ENCODE measurements at regions not wholly inside any gene's neighbourhood (a gene's known extent, or its start where the extent isn't known, plus 50 kb on each side); places are given as distances from the start of the nearest gene placed in this dataset.

GRCh38 chr22:48779661-48780596 is 1047.7 kb downstream of the BRD1 start:
- peaks cover 6% of the 10 kb centered on the region; the same call in 1 of the 2 replicates for H3K9me3 ChIP-seq (ENCODE audit: low read length)
- H3K4me1 ChIP-seq (ENCODE audit: low read length) = no peaks in the 10 kb centered on the region
- no peaks in the 10 kb centered on the region for H3K36me3 ChIP-seq (ENCODE audit: insufficient read depth, low read length)
- H3K4me3 ChIP-seq (ENCODE audit: low read length) = no peak overlapping the region
- 0 out of 2 replicates have a peak, but pooled peaks cover 3% of the 10 kb centered on the region for H4K20me1 ChIP-seq (ENCODE audit: insufficient read depth, low read depth, low read length)
- no peak overlapping the region for H3K27ac ChIP-seq (ENCODE audit: low read length)
- H3K9me2 ChIP-seq (replicated peaks; ENCODE audit: insufficient read depth, low read length) = no peaks in the 10 kb centered on the region
- H3K79me2 ChIP-seq (ENCODE audit: low read length) = no peaks in the 10 kb centered on the region
- no peak overlapping the region for H3K9ac ChIP-seq (ENCODE audit: low read length)
- no peak for DNase-seq
- no peak overlapping the region for H2AFZ ChIP-seq (ENCODE audit: low read length)
- H3K27me3 ChIP-seq (ENCODE audit: low read length) = no peaks in the 10 kb centered on the region
- H3K4me2 ChIP-seq (ENCODE audit: low read depth, low read length, poor library complexity, severe bottlenecking) = no peak overlapping the region

GRCh38 chr22:48779211-48779643 is 1048.4 kb downstream of the BRD1 start:
- Histone ChIP-seq H4K20me1 (ENCODE audit: insufficient read depth, low read depth, low read length) (0 out of 2 replicates have a peak, but pooled peaks cover 3% of the 10 kb centered on the region), H3K4me3 (ENCODE audit: low read length) (no peak overlapping the region), H3K27me3 (ENCODE audit: low read length) (no peaks in the 10 kb centered on the region), H3K79me2 (ENCODE audit: low read length) (no peaks in the 10 kb centered on the region), H3K4me1 (ENCODE audit: low read length) (no peaks in the 10 kb centered on the region), H3K9ac (ENCODE audit: low read length) (no peak overlapping the region), H3K36me3 (ENCODE audit: insufficient read depth, low read length) (no peaks in the 10 kb centered on the region), H3K27ac (ENCODE audit: low read length) (no peak overlapping the region), H2AFZ (ENCODE audit: low read length) (no peak overlapping the region), H3K9me2 (replicated peaks; ENCODE audit: insufficient read depth, low read length) (no peaks in the 10 kb centered on the region), H3K4me2 (ENCODE audit: low read depth, low read length, poor library complexity, severe bottlenecking) (no peak overlapping the region), H3K9me3 (ENCODE audit: low read length) (peaks cover 6% of the 10 kb centered on the region; the same call in 1 of the 2 replicates)
- DNase-seq = no peak

- 0 out of 2 replicates have a peak, but pooled peaks cover 3% of the 10 kb centered on the region for H4K20me1 ChIP-seq (ENCODE audit: insufficient read depth, low read depth, low read length)
- no peak for DNase-seq
- no peaks in the 10 kb centered on the region for H3K9me2 ChIP-seq (replicated peaks; ENCODE audit: insufficient read depth, low read length)
- no peak overlapping the region for H3K4me3 ChIP-seq (ENCODE audit: low read length)
- H3K27ac ChIP-seq (ENCODE audit: low read length) = no peak overlapping the region
- H3K9ac ChIP-seq (ENCODE audit: low read length) = no peak overlapping the region
- no peaks in the 10 kb centered on the region for H3K4me1 ChIP-seq (ENCODE audit: low read length)
- H3K36me3 ChIP-seq (ENCODE audit: insufficient read depth, low read length) = no peaks in the 10 kb centered on the region
- no peak overlapping the region for H3K4me2 ChIP-seq (ENCODE audit: low read depth, low read length, poor library complexity, severe bottlenecking)
- no peaks in the 10 kb centered on the region for H3K27me3 ChIP-seq (ENCODE audit: low read length)
- H3K79me2 ChIP-seq (ENCODE audit: low read length) = no peaks in the 10 kb centered on the region
- H3K9me3 ChIP-seq (ENCODE audit: low read length) = peaks cover 6% of the 10 kb centered on the region; the same call in 1 of the 2 replicates
- H2AFZ ChIP-seq (ENCODE audit: low read length) = no peak overlapping the region
Measured at GRCh38 chr22:48778308-48779195, 1049.1 kb downstream of the BRD1 start.

- no peaks in the 10 kb centered on the region for H3K9me2 ChIP-seq (replicated peaks; ENCODE audit: insufficient read depth, low read length)
- peaks cover 4% of the 10 kb centered on the region; the same call in 1 of the 2 replicates for H3K27me3 ChIP-seq (ENCODE audit: low read length)
- no peaks in the 10 kb centered on the region for H3K79me2 ChIP-seq (ENCODE audit: low read length)
- no peak overlapping the region for H3K9ac ChIP-seq (ENCODE audit: low read length)
- H3K4me1 ChIP-seq (ENCODE audit: low read length) = no peaks in the 10 kb centered on the region
- H3K4me2 ChIP-seq (ENCODE audit: low read depth, low read length, poor library complexity, severe bottlenecking) = no peak overlapping the region
- no peak overlapping the region for H2AFZ ChIP-seq (ENCODE audit: low read length)
- H3K27ac ChIP-seq (ENCODE audit: low read length) = no peak overlapping the region
- DNase-seq = no peak
- H3K36me3 ChIP-seq (ENCODE audit: insufficient read depth, low read length) = no peaks in the 10 kb centered on the region
- no peak overlapping the region for H3K4me3 ChIP-seq (ENCODE audit: low read length)
- H3K9me3 ChIP-seq (ENCODE audit: low read length) = peaks cover 6% of the 10 kb centered on the region; the same call in 1 of the 2 replicates
- H4K20me1 ChIP-seq (ENCODE audit: insufficient read depth, low read depth, low read length) = no peaks in the 10 kb centered on the region
Measured at GRCh38 chr22:48772286-48772907, 1055.3 kb downstream of the BRD1 start.

- H3K27me3 ChIP-seq (ENCODE audit: low read length) = peaks cover 4% of the 10 kb centered on the region; the same call in 1 of the 2 replicates
- no peak overlapping the region for H3K4me3 ChIP-seq (ENCODE audit: low read length)
- no peak for DNase-seq
- no peak overlapping the region for H2AFZ ChIP-seq (ENCODE audit: low read length)
- no peaks in the 10 kb centered on the region for H3K9me3 ChIP-seq (ENCODE audit: low read length)
- no peaks in the 10 kb centered on the region for H4K20me1 ChIP-seq (ENCODE audit: insufficient read depth, low read depth, low read length)
- H3K4me1 ChIP-seq (ENCODE audit: low read length) = no peaks in the 10 kb centered on the region
- H3K27ac ChIP-seq (ENCODE audit: low read length) = no peak overlapping the region
- H3K79me2 ChIP-seq (ENCODE audit: low read length) = no peaks in the 10 kb centered on the region
- no peak overlapping the region for H3K4me2 ChIP-seq (ENCODE audit: low read depth, low read length, poor library complexity, severe bottlenecking)
- no peaks in the 10 kb centered on the region for H3K9me2 ChIP-seq (replicated peaks; ENCODE audit: insufficient read depth, low read length)
- no peaks in the 10 kb centered on the region for H3K36me3 ChIP-seq (ENCODE audit: insufficient read depth, low read length)
- no peak overlapping the region for H3K9ac ChIP-seq (ENCODE audit: low read length)
Measured at GRCh38 chr22:48765595-48765994, 1062.1 kb downstream of the BRD1 start.

GRCh38 chr22:48761546-48761945 is 1066.1 kb downstream of the BRD1 start:
- Histone ChIP-seq H3K4me1 (ENCODE audit: low read length) (no peaks in the 10 kb centered on the region), H3K9ac (ENCODE audit: low read length) (no peak overlapping the region), H3K27ac (ENCODE audit: low read length) (no peak overlapping the region), H3K9me3 (ENCODE audit: low read length) (no peaks in the 10 kb centered on the region), H3K79me2 (ENCODE audit: low read length) (no peaks in the 10 kb centered on the region), H3K27me3 (ENCODE audit: low read length) (no peaks in the 10 kb centered on the region), H2AFZ (ENCODE audit: low read length) (no peak overlapping the region), H3K4me3 (ENCODE audit: low read length) (no peak overlapping the region), H3K36me3 (ENCODE audit: insufficient read depth, low read length) (no peaks in the 10 kb centered on the region), H3K4me2 (ENCODE audit: low read depth, low read length, poor library complexity, severe bottlenecking) (no peak overlapping the region), H3K9me2 (replicated peaks; ENCODE audit: insufficient read depth, low read length) (no peaks in the 10 kb centered on the region), H4K20me1 (ENCODE audit: insufficient read depth, low read depth, low read length) (no peaks in the 10 kb centered on the region)
- no peak for DNase-seq

- H3K4me3 ChIP-seq (ENCODE audit: low read length) = no peak overlapping the region
- H4K20me1 ChIP-seq (ENCODE audit: insufficient read depth, low read depth, low read length) = no peaks in the 10 kb centered on the region
- no peak overlapping the region for H3K4me2 ChIP-seq (ENCODE audit: low read depth, low read length, poor library complexity, severe bottlenecking)
- no peaks in the 10 kb centered on the region for H3K36me3 ChIP-seq (ENCODE audit: insufficient read depth, low read length)
- no peaks in the 10 kb centered on the region for H3K9me3 ChIP-seq (ENCODE audit: low read length)
- DNase-seq = no peak
- H3K4me1 ChIP-seq (ENCODE audit: low read length) = no peaks in the 10 kb centered on the region
- no peak overlapping the region for H2AFZ ChIP-seq (ENCODE audit: low read length)
- no peaks in the 10 kb centered on the region for H3K79me2 ChIP-seq (ENCODE audit: low read length)
- H3K27me3 ChIP-seq (ENCODE audit: low read length) = no peaks in the 10 kb centered on the region
- H3K9ac ChIP-seq (ENCODE audit: low read length) = no peak overlapping the region
- H3K9me2 ChIP-seq (replicated peaks; ENCODE audit: insufficient read depth, low read length) = no peaks in the 10 kb centered on the region
- H3K27ac ChIP-seq (ENCODE audit: low read length) = no peak overlapping the region
Measured at GRCh38 chr22:48760481-48761390, 1066.9 kb downstream of the BRD1 start.

Measured in Karpas-422 (cell line).